Activated gamma-delta T cell treated with anti-CD3 and anti-CD28 coated beads, Interleukin-2, amount 50 U/mL, for 16 hours (primary cell): ENCODE measurements at regions not wholly inside any gene's neighbourhood (a gene's known extent, or its start where the extent isn't known, plus 50 kb on each side); places are given as distances from the start of the nearest gene placed in this dataset.
"Not testable (repeated sequence)": the region's sequence is repeated elsewhere in the genome, so short reads cannot be mapped to it uniquely, and the experiment has no call there.

Experiments used
- DNase-seq: peaks from one replicate; pipeline ENCODE4 v3.0.0-alpha.2; 2020; ENCODE audit warnings: low read depth

GRCh38 chr15:85196697-85197096 lies 183.7 kb upstream of the AKAP13 start:
- not testable (repeated sequence) for DNase-seq

DNA sequence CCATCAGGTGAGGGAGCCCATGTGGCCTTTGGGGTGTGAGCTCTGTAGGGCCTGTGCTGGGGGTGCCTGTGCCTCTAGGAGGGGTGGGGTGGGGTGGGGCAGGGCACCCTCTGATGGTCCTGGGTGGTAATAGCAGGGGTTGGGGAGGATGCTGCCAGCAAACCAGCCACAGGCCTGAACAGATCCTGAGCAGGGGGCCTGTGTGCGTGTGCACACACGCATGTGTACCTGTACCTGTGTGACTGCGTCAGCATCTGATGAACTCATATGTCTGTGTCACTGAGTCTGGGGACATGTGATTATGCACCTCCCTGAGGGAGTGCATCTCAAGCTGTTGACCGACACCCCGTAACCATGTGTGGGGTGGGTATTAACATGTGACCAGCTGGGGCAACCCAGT lies 182.8 kb upstream of the AKAP13 start:
- DNase-seq = not testable (repeated sequence)

- not testable (repeated sequence) for DNase-seq
Measured at GRCh38 chr15:85198432-85198831, 182.0 kb upstream of the AKAP13 start.

DNA sequence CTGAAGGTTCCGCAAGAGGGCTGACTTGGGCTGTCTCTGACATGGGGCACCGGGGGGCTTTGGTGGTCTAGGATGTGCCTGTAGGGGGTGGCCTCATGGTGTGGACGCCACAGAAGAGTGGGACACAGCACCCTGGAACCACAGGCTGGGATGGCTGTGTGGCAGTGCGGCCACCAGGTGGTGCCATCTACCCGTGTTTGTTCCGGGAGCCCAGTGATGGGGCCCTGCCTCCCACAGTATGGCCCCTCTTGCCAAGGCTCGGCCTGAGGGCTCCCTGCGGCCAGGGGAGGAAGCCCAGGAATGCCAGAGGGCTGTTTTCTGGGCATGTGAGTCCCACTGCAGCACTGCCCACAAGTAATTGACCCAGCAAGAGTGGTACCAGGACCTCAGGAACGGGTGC lies 180.2 kb upstream of the AKAP13 start:
- DNase-seq = not testable (repeated sequence)

GRCh38 chr15:85201118-85201793 lies 179.1 kb upstream of the AKAP13 start:
- DNase-seq = not testable (repeated sequence)

DNA sequence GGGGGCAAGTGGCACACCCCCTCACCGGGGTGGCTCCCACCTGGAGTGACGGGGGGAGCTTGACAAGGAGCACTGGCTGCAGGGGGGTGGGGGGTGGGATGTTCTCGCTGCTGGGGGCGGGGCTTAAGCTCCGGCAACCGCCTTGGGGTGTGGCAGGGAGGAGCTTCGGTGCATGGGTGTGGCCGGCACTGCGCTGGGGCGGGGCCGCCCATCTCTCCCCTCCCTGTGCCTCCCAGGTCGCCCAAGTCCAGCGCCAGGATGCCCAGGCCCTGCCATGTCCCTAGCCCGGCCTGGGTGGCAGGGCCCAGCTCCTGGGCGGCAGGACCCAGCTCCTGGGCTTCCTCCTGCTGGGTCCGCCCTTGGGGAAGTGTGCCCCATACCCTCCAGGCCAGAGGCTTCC lies 175.9 kb upstream of the AKAP13 start:
- not testable (repeated sequence) for DNase-seq

- not testable (repeated sequence) for DNase-seq
Measured at GRCh38 chr15:85233791-85234325, 146.5 kb upstream of the AKAP13 start.

DNA sequence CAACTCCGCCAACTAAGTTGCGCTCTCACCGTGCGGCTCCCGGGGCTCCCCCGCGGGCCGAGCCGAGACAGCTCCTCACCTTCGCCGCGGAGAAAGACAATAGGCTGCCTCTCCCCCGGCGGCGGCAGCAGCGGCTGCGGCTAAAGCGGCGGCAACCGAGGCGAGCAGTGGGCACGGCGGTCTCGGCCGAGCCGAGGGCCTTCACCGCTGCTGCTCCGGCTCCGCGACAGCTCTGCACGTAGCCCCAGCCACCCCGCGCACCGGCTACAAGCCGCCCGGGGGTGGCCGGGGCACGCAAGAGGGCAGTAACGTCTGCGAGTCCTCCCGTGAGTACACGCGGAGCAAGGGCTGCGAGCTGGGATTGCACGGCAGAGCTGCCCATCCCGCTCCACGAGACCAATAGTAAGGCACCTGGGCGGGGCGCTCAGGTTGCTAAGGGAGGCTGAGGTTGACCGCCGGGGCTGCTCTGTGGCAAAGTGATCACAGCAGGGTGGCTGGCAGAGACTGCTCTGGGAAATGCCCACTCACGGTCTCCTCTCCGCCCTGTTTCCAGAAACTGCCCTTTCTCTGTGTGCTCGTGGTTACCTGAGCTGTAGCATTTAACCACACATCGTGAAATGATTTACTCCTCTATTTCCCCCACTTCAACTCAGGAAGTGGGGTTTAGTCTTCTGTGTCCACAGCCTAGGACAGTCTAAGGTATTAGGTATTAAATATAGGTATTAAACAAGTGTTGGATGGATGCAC lies 145.8 kb upstream of the AKAP13 start:
- DNase-seq = not testable (repeated sequence)

GRCh38 chr15:85244056-85244455 lies 136.3 kb upstream of the AKAP13 start:
- not testable (repeated sequence) for DNase-seq

- DNase-seq = not testable (repeated sequence)
Measured at GRCh38 chr15:85250938-85251542, 129.4 kb upstream of the AKAP13 start.

DNA sequence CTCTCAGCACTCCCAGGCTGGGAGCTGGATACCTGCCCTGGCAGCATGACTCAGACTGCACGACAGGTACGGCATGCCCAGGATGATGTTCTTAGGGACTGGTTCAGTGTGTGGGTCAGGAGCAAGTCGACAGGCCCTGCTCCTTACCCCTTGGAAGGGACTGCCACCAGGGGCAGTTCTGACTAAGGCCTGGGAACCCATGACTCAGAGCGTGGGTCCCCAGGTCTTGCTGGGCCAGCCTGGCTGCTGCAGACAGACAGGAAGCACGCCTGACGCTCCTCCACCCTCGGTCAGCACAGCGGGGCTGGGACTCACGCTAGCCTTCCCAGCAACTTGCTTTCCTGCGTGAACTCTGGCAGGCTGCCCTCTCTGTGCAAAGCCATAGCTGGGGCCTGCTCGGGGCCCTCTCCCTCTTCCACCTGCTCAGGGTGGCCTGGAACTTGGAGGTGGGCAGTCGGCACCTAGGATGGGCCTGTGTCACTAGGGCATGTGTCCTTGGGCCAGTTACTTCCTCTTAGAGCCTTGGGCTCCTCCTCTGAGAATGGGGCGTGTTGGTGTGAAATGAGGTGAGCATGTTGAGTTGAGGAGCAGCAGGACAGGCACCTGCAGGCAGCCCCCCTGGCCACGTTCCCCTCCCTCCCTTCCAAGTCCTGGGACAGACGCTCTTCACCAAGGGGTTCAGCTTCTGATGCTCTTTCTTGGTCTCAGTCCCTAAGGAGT lies 127.0 kb upstream of the AKAP13 start:
- DNase-seq = not testable (repeated sequence)

DNA sequence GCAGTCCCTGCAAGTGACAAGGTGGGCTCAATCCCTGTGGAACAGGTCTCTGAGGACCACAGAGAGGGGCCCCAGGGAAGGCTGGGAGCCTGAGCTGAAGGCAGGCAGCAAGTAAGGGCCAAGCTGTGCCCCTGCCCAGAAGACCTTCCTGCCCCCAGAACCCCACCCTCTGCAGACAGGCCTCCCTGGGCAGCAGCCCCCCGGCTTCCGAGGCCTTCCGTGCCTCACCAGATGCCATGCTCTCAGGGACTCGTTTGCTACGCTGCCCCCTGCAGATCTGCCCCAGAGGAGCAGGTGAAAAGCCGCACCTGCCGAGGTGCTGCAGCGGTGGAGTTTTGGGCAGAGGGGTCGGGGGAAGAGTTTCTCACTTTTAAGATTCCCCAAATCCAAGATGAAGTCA lies 125.4 kb upstream of the AKAP13 start:
- DNase-seq = not testable (repeated sequence)

DNA sequence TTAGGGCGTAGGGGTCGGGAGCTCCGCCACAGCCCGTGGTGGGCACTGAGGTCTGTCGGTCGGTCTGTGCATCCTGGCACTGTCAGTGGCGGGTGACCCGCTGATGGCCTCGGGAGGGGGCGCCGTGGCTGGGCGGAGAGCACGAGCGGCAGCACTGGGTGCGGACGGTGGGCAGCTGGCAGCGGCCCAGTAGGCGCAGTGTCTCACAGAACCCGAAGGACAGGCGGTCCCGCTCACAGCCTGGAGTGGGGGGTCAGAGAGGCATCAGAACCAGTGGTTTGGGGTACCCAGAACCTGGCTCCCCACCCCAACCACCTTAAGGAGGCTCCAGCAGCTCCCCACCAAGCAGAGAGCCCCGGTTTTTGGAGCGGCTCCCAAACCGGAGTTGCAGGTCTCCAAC lies 124.9 kb upstream of the AKAP13 start:
- not testable (repeated sequence) for DNase-seq

DNA sequence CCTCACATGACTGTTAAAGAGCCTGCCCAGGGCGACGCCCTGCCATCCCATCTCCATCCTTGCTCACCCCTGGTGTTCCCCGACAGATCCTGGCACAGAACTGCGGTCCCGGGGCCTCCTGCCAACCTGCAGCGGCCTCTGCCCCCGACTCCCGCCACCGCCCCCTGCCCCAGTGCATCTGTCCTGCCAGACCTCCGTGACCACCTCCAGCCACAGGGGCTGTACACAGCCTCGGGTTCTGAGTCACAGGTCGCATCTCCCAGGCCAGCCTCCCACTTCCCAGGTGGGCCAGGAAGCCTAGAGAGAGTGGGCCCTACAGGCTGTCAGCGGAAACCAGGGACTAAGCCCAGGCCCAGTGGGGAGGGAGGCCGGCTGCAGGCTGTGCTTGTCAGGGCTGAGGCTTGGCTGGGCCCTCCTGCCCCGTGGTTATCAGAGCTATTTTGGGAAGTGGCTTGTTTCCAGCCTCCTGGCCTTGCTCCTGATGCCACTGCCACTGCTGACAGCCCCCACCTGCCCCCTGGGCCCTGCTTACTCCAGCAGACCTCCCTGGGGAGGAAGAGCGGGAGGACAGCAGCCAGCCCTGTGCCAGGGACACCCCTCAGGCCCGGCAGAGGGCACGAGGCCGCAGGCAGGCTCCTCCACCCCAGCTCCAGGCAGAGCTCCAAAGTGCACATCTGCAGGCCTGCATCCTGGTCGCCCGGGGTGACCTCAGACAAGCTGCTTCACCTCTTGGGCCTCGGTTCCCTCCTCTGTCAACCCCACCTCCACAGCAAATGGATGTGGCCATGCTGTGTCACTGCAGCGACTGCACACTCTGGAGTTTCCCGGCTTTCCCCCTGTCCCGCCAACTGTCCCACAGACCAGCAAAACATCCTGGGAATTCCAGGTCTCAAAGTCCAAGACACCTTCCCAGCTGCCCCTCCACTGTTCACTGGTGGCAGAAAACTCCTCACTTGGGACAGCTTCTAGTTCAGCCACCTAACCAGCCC lies 124.1 kb upstream of the AKAP13 start:
- DNase-seq = not testable (repeated sequence)

GRCh38 chr15:85258062-85258445 lies 122.3 kb upstream of the AKAP13 start:
- not testable (repeated sequence) for DNase-seq

GRCh38 chr15:85258559-85259209 lies 121.7 kb upstream of the AKAP13 start:
- not testable (repeated sequence) for DNase-seq

GRCh38 chr15:85260526-85260925 lies 119.9 kb upstream of the AKAP13 start:
- not testable (repeated sequence) for DNase-seq

GRCh38 chr15:85262461-85263055 lies 117.8 kb upstream of the AKAP13 start:
- DNase-seq = not testable (repeated sequence)

- not testable (repeated sequence) for DNase-seq
Measured at GRCh38 chr15:85263842-85264440, 116.5 kb upstream of the AKAP13 start.
